Vagina (tissue), 2 donors: ENCODE measurements at regions not wholly inside any gene's neighbourhood (a gene's known extent, or its start where the extent isn't known, plus 50 kb on each side); places are given as distances from the start of the nearest gene placed in this dataset.

Source experiments
- DNase-seq, 2 donors: peaks; one replicate each; pipeline ENCODE4 v3.0.0-alpha.2; 2017; ENCODE audit errors: extremely low spot score in 2 of 2
- H3K27ac ChIP-seq: fragments of 200-600 bp; sonication (generic); one replicate; pipeline ENCODE4 v1.5.1; 2019
- H3K27me3 ChIP-seq: fragments of 200-600 bp; sonication (generic); one replicate; pipeline ENCODE4 v1.5.1; 2019
- H3K36me3 ChIP-seq, 2 donors: fragments of 200-600 bp; sonication (generic); one replicate each; pipeline ENCODE4 v1.5.1; 2017 to 2019
- H3K4me1 ChIP-seq: fragments of 200-600 bp; sonication (generic); one replicate; pipeline ENCODE4 v1.5.1; 2019
- H3K4me3 ChIP-seq, 2 donors: fragments of 200-600 bp; sonication (generic); 1 replicate in 1 of 2; 2 replicates in 1 of 2; pipeline ENCODE4 v1.5.1; 2016 to 2019
- H3K9me3 ChIP-seq: fragments of 200-600 bp; sonication (generic); one replicate; pipeline ENCODE4 v1.5.1; 2019
- CTCF ChIP-seq, 3 experiments: fragments of 450-650 bp in 2 of 3; fragments of 200-600 bp in 1 of 3; sonication (generic) in 1 of 3; IDR thresholded peaks; one replicate each; pipeline ENCODE4 v1.5.1; 2017 to 2019; ENCODE audit warnings: antibody characterized with exemption in 3 of 3, mild to moderate bottlenecking in 2 of 3, moderate library complexity in 2 of 3
- POLR2A ChIP-seq, 2 donors: fragments of 450-650 bp; IDR thresholded peaks; one replicate each; pipeline ENCODE4 v1.6.1; 2017; ENCODE audit warnings: antibody characterized with exemption in 2 of 2, mild to moderate bottlenecking in 2 of 2, moderate library complexity in 2 of 2
- POLR2AphosphoS5 ChIP-seq, 2 donors: sonication (generic); formaldehyde crosslinking; IDR thresholded peaks; one replicate each; pipeline ENCODE4 v1.9.0; 2017; ENCODE audit warnings: antibody characterized with exemption in 2 of 2, mild to moderate bottlenecking in 2 of 2, low read depth in 1 of 2; ENCODE audit not compliant: insufficient read depth in 1 of 2
- intact Hi-C: fragments of 100-400 bp; cut with DNase I; formaldehyde crosslinking; loops from one replicate; pipeline ENCODE4 v1.15.1; 2023

- Histone ChIP-seq H3K36me3 (no peaks in the 10 kb centered on the region), H3K4me3 (no peak overlapping the region), H3K27me3 (no peaks in the 10 kb centered on the region), H3K27ac (no peak overlapping the region), H3K9me3 (no peaks in the 10 kb centered on the region), H3K4me1 (no peaks in the 10 kb centered on the region)
- TF ChIP-seq CTCF (IDR thresholded peaks at IDR 0.05): no peak
- no peak for TF ChIP-seq POLR2A (IDR thresholded peaks at IDR 0.05)
- no peak for TF ChIP-seq POLR2AphosphoS5 (IDR thresholded peaks at IDR 0.05; ENCODE audit: insufficient read depth in 1 of 2, low read depth in 1 of 2)
- no peak for DNase-seq
- intact Hi-C loops: no loop called here
These were observed 65.1 kb downstream of the SPRY4 start for GRCh38 chr5:142259758-142260157.

DNA sequence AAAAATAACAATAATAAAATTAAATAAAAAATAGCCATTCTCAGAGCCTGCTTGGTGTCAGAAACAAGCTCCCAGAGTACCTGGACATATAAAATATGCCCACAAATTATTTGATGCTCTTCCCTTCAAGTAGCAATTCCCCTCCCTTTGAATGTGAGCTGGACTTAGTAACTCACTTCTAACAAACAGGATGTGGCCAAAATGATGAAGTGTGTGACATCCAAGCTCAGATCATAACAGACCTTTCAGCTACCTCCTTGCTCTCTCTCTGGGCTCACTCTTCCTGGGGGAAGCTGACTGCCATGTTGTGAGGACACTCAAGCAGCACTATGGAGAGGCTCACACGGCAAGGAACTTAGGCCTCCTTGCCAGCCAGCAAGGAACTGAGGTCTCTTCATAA, 69.0 kb downstream of the SPRY4 start:
- TF ChIP-seq POLR2AphosphoS5 (IDR thresholded peaks at IDR 0.05; ENCODE audit: insufficient read depth in 1 of 2, low read depth in 1 of 2) (no peak), POLR2A (IDR thresholded peaks at IDR 0.05) (no peak), CTCF (IDR thresholded peaks at IDR 0.05) (no peak)
- no peaks in the 10 kb centered on the region for H3K27me3 ChIP-seq
- DNase-seq: no peak
- no peaks in the 10 kb centered on the region for H3K9me3 ChIP-seq
- no peaks in the 10 kb centered on the region for H3K4me1 ChIP-seq
- intact Hi-C loops: no loop called here
- H3K4me3 ChIP-seq: no peak overlapping the region
- H3K27ac ChIP-seq: no peak overlapping the region
- H3K36me3 ChIP-seq: no peaks in the 10 kb centered on the region

DNA sequence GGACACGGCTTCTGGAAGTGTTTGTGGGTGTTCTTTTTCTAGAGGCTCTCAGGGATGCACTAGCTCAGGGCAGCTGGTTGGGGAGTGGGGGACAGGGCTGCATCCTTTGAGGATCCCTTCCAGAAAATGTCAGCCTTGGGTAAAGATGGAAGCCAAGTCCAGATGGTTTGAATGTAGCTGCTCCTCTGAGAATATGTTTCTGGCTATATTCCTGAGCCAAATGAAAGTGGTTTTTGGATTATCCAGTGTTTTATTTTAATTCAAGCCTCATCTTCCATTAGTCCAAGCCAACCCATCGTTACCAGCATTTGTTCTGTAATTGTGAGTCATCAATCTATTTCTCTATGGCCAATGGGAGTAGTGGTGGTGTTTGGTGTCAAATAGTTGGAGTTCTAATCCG, 70.4 kb downstream of the SPRY4 start:
- H3K27ac ChIP-seq: no peak overlapping the region
- no peak overlapping the region for H3K4me3 ChIP-seq
- H3K36me3 ChIP-seq: no peaks in the 10 kb centered on the region
- no peaks in the 10 kb centered on the region for H3K4me1 ChIP-seq
- H3K9me3 ChIP-seq: no peaks in the 10 kb centered on the region
- TF ChIP-seq POLR2AphosphoS5 (IDR thresholded peaks at IDR 0.05; ENCODE audit: insufficient read depth in 1 of 2, low read depth in 1 of 2) (no peak), POLR2A (IDR thresholded peaks at IDR 0.05) (no peak), CTCF (IDR thresholded peaks at IDR 0.05) (no peak)
- no peaks in the 10 kb centered on the region for H3K27me3 ChIP-seq
- no peak for DNase-seq
- intact Hi-C loops: no loop called here

DNA sequence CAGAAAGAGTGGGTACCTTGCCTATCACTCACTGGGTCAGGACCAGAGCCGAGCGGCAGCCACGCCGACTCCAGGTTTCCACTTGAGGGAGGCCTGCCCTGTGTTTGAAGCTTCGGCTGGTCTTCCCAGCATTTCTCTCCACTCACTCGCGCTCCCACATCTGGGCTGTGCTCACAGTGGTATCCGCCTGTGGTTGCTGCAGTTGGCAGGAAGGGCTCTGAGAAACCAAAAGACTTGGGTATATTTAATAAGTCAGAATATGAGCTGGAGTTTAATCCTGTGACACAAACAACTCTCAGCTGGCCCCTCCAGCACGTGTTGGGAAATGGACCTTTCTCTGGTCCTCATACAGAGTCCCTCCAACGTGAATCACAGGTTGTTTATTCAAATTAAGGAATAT, 70.9 kb downstream of the SPRY4 start:
- Histone ChIP-seq H3K4me1 (no peaks in the 10 kb centered on the region), H3K4me3 (no peak overlapping the region), H3K27me3 (no peaks in the 10 kb centered on the region), H3K27ac (no peak overlapping the region), H3K9me3 (no peaks in the 10 kb centered on the region), H3K36me3 (no peaks in the 10 kb centered on the region)
- intact Hi-C loops: no loop called here
- DNase-seq: no peak
- TF ChIP-seq CTCF (IDR thresholded peaks at IDR 0.05) (no peak), POLR2AphosphoS5 (IDR thresholded peaks at IDR 0.05; ENCODE audit: insufficient read depth in 1 of 2, low read depth in 1 of 2) (no peak), POLR2A (IDR thresholded peaks at IDR 0.05) (no peak)

GRCh38 chr5:142250119-142250518, 74.7 kb downstream of the SPRY4 start:
- Histone ChIP-seq H3K36me3 (no peaks in the 10 kb centered on the region), H3K27me3 (no peaks in the 10 kb centered on the region), H3K4me3 (no peak overlapping the region), H3K9me3 (no peaks in the 10 kb centered on the region), H3K27ac (no peak overlapping the region), H3K4me1 (peaks cover 16% of the 10 kb centered on the region)
- TF ChIP-seq POLR2AphosphoS5 (IDR thresholded peaks at IDR 0.05; ENCODE audit: insufficient read depth in 1 of 2, low read depth in 1 of 2) (no peak), CTCF (IDR thresholded peaks at IDR 0.05) (no peak), POLR2A (IDR thresholded peaks at IDR 0.05) (no peak)
- intact Hi-C loops: no loop called here
- DNase-seq: no peak
